CD4-positive, alpha-beta T cell treated with Interleukin-15 for 4 hours (primary cell): ENCODE measurements at regions not wholly inside any gene's neighbourhood (a gene's known extent, or its start where the extent isn't known, plus 50 kb on each side); places are given as distances from the start of the nearest gene placed in this dataset.
"Not testable (repeated sequence)": the region's sequence is repeated elsewhere in the genome, so short reads cannot be mapped to it uniquely, and the experiment has no call there.

Experiments used
- DNase-seq: peaks from one replicate; pipeline ENCODE4 v3.0.0-alpha.2; 2020; ENCODE audit warnings: low spot score

DNA sequence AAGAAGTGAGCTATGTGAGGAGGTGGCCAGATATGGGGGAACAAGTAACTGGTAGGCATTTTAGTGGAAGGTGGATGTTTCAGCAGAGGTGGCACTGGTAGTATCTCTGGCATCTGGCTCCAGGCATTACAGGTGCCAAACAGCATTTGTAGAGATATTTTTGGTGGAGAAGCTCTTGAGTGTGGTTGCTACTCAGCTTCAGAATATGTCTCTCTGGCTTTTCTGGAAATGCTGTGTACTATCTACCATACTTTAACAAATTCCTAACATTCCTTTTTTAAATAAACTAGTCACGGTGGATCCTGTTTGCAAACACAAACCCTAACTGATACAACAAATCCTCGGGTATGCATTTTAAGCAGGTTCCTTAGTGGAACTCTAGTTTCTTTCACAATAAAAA, 128.0 kb downstream of the BARX2 start:
- DNase-seq = no peak

DNA sequence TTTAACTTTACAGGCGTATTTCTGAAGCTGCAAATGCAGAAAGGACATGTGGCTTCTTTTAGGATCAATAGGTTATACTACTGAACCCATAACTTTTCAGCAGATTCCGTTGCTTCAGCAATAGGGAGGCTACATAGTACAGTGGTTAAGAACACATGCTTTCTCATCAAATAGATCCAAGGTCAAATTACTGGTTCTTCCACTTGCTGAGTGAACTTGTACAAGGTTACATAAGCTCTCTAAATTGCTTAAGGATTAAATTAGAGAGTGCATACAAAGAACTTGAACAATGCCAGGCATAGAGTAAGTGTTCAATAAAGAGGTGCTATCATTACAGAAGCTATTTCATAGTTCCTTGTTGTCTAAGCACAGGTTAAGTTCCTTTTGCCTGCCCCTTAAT, 129.6 kb downstream of the BARX2 start:
- DNase-seq = no peak

DNA sequence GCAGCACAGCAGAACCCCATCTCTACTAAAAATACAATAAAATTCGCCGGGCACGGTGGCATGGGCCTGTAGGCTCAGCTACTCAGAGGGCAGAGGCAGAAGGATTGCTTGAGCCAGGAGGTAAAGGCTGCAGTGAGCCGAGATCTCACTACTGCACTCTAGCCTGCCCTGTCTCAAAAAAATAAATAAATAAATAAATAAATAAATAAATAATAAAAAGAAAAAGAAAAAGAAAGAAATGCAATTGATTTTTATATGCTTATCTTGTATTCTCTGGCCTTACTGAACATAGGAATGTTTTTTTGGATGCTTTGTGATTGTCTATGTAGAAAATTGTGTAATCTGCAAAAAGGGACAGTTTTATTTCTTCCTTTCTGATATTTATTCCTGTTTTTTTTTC, 132.5 kb downstream of the BARX2 start:
- DNase-seq = no peak

DNA sequence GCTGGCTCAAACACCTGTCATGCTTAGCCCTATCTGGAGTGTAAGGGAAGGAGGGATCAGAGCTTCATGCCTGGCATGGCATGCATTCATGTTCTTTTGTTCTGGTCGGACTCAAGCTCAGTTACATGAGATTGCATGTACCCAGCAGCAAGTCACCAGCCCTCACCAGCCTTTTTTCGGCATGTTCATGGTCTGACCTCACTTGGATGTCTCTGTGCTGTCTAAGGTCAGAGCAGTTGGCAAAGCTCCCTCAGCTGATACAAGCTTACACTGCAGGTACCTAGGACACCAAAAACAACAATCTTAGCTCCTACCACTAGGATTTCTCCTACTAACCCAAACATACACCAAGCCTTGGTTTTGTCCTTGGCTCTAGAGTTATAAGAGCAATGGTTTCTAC, 152.6 kb downstream of the BARX2 start:
- no peak for DNase-seq

DNA sequence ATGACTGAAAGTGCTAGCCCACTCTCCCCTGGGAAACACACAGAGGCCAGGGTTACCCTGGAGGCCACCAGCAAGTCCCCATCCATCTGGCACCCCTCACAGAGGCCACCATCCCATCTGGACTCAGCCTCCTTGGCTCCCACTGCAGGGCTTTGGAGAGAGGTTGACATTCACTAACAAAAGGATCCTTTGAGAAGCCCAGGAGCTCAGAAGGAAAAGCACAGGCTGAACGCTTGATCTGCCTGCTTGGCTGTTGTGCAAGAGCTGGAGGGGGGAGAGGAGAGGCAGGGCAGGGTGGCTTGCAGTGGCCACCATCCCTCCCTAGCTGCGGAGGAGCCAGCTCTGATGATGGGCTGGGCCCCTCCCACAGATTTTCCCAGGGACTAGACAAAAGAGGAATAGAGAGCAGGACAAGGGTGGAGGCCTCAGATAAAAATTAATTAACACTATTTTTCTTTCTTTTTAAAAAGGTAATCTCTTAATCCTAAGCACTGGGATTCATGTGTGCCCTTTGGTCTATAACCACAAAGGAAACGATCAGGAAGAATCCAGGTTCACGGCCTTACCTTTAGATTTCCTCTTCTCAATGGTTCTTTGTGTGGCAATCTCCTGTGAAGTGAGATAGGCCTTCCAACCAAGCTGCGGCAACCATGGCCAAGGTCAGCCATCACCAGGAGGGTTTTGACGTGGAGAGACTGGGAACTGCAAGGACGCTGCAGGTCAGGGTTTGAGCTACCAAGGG, 154.7 kb downstream of the BARX2 start:
- DNase-seq = no peak

DNA sequence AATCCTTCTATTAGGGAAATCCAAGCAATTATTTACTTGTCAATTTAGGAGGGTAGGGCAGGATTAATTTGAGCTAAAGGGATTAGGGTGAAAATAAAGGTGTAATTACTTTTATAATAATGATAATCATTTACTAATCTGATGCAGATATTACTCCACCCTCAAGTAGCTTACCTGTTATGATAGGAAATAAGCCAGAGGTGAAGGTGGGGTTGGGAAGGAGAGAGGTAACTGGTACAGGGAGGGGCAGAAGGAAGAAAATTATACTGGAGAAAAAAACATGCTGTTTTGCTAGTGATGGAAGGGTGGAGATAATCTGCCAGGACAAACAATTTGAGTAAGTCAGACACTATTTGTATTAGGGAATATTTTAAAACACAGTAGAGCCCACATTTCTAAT, 157.7 kb downstream of the BARX2 start:
- no peak for DNase-seq

DNA sequence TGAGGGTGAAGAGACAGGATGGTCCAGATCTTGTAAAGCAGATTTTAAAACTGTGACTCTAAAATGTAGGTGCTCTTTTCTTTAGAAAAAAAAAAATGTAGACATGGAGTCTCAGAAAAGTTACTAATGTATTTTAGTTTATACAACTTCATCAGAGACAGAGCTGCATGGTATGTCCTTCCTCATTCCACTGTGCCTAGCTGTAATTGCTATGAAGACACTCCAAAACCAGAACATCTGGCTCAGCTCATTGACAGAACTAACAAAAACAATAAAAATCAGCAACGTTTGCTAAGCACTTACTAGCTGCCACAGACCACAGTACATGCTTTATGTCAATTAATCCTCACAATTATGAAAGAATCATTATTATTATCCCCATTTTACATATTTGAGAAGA, 160.7 kb downstream of the BARX2 start:
- DNase-seq = no peak

DNA sequence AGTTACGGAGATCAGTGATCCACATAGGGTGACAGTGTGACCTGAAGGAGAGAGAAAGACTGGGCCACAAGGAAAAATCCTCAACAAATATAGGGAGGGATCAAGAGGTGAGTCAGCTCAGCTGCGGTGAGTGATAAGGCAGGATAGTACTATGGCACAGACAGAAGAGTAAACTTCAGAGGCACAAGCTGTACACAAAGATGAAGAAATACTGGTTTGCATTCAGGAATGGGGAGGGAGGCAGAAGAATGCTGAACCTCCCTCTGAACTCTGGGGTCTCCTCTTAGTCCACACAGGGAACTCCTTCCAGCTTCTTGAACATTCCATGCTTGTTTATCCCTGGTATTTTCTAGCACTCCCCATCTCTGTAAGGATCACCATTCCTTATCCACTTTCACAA, 162.7 kb downstream of the BARX2 start:
- no peak for DNase-seq

DNA sequence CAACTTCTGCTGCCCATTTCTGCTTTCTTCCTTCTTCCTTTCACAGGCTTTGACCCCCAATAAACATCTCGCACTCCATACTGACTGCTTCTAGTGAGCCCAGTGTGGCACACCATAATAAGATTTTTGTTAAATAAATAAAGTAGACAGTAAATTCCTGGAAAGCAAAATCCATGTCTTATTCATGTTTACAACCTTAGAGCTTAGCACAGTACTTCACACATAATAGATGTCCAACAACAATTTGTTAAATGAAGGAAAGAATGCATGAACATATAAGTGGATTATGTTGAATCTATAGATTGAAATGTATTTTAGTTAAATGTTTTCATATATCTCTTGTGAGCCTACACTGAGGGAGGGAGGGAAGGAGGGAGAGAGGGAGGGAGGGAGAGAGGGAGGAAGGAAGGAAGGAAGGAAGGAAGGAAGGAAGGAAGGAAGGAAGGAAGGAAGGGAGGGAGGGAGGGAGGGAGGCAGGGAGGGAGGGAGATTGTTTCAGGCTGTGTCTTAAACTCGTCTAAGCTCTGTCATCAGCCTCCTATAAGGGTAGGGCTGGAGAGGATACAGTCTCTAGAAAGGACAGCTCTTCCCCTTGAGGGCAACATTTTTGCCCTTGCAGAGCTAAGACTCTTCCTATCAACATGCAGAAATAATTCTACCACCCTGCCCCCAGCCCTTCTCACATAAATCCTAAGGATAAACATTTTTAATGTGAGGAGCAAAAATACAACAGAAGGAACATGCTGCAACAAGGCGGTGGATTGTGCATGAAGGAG, 168.1 kb downstream of the BARX2 start:
- DNase-seq = no peak

DNA sequence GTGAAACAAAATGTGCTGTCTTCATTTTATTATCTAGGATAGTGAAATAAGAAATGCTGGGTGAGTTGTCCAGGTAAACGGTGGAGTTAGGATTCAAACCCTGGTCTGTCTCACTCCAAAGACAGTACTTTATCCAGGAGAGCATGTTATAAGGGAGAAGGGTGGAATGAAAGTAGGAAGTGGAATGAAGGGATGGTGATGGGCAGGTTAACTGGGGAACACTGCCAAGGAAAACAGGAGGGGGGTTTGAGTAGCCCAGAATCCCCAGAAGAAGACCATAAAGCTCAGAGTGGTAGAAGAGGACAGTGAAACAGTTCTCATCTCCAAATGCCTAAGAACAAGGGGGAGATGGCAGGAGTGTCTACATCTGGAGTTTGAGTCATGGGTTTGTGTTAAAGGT, 169.0 kb downstream of the BARX2 start:
- DNase-seq = no peak

DNA sequence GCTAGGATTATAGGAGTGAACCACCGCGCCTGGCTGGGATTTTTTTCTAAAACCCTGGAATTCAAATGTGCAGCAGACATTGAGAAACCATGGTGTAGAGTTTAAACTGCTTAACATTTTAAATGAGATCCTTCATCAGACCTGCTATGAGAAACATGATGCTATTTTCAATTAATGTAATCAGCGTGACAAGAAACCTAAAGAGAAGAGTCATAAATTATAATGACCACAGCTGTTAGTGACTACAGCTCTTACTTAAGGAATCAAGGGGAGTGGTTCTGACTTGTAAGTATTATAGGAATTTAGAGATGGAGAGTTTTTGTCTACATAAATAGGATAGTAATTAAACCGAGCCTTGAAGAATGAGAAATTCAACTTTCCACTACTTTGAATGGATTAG, 170.6 kb downstream of the BARX2 start:
- DNase-seq = no peak

DNA sequence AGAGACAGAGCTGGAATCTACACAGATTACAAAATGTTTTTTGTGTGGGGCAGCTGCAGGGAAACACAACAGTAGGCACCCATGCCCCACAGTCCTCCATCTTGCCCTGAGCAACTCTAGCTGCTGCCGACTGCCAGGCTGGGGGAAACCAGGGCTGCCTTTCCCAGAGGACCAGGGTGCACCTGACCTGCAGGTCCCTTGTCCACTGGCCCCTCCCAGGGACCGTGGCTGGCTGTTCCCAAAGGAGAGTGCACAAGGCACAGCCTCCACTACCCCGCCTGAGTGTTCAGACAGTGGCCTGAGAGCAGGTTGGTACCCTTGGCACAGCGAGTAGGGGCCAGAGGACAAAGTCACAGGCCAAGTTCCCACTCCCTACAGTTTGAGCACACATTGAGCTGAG, 181.8 kb downstream of the BARX2 start:
- no peak for DNase-seq

DNA sequence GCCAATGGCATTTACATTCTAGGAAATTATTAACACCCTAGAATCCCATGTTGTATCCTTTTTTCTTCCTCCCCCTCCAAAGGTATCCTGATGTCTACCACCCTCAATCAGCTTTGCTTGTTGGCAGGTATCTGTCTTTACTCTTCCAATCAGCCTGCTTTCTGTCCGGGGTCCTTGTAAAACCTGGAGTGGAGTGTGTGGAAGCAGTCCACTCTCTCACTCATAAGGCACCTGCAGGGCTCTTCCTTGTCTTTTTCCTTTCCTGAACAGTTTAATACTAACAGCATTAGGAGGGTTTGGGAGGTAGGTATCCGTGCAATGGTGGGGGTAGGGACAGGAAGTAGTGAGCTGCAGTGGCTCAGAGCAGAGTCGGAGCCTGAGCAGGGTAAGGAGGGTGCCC, 193.4 kb downstream of the BARX2 start:
- no peak for DNase-seq

DNA sequence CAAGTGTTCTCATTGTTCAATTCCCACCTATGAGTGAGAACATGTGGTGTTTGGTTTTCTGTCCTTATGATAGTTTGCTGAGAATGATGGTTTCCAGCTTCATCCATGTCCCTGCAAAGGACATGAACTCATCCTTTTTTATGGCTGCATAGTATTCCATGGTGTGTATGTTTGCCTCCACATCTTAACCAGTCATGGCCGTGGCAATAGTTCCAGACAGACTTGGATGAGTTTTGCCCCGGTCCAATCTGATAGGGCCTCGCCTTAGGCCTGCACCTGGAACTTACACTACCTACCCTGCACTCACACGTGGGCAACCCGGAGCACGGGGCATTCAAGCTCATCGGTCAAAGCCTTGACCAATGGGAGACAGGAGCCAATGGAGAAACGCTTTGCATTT, 197.0 kb downstream of the BARX2 start:
- DNase-seq = not testable (repeated sequence)

DNA sequence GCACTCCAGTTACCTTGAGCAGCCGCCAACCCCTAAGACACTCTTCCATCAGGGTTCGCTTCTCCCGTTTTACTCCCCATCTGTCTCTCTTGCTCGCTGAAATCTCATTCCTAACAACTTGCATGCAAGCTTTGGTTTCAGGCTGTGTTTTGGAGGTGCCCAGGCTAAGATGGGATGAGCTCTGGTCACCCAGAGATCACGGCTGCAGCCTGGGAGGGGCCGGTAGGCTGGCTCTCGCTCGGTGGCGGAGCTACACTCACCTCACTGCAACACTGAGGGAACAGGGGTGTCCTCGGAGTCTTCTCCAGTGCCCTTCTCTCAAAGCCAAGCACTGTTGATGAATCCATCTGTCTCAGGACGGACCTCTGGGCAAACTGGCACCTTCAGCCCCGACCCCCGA, 197.5 kb downstream of the BARX2 start:
- DNase-seq = no peak

DNA sequence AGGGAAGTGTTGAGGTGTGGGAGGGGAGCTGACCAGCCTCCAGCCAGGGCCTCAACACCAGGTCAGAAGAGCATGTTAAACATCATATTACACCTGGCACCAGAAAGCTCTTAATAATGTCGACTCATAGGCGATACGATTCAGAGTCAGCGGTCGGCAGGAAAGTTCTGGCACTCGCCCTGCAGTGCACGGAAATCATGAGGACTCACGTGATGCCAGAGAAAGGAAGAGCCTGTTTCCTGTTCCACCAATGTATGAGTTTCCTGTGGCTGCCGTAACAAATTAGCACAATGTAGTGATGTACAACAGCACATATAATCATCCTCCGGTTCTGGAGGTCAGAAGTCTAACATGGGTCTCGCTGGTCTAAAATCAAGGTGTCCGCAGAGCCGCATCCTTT, 198.8 kb downstream of the BARX2 start:
- DNase-seq = no peak

DNA sequence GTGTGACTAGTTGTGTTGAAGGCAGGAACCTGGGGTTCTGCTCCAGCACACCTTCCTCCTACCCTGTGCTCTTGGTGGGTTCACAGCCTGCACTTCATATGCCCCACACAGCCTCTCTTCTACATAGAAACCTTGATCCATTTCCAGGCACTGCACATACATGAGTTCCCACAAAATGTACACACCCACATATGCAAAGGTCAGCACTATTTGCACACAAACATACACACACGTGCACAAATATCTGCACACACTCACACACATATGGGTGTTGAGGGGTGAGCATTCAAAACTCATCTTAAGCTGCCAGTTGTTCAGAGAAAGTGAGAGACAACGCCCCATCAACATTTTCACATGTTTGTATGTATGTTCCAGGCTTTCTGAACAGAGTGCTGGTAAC, 201.0 kb downstream of the BARX2 start:
- DNase-seq = no peak

DNA sequence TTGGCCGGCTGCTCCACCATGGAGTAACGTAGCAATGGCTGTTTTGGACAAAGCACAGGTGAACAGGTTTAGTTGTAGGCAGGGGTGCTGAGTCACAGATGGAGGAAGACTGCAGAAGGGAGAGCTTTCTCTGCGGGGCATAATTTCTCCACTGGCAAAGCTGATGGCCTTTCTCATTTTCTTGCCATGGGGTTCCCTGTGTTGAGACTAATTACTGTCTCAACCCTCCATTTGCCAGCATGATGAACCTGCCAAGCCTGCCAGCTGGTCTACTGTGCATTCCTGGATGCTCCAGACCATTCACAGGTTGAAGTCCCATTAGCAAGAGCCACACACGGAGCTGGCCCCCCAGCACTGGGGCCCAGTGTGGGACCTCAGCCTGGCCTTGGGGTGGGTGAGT, 202.4 kb downstream of the BARX2 start:
- no peak for DNase-seq

DNA sequence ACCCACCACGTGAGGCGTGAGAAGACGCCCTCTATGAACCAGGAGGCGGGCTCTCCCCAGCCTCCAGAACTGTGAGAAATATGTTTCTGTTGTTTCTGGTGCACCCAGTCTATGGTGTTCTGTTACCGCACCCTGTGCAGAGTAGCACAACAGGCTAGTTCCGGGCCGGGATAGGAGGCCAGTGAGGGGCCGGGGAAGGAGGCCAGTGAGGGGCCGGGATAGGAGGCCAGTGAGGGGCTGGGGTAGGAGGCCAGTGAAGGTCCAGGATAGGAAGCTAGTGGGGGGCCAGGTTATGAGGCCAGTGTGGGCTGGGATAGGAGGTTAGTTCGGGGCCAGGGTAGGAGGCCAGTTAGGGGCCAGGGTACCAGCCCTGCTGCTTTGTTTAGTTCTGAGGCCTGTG, 204.6 kb downstream of the BARX2 start:
- no peak for DNase-seq

DNA sequence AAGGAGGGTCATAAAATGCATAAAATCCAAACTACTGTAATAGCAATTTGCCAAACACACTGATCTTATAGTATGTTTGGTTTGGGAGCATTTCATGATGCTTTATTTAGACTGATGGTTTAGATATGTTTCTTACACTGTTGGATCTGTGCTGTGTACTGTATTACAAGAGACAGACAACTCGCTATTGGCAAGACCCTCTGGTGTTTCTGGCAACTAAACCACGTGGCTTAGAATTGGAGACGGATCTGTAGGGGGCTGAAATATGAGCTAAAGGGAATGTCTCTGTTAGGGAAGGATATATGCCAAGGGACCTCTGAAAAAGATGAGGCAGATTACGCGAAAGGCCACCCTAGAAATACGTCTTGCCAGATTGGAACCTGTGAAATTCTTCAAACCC, 208.7 kb downstream of the BARX2 start:
- DNase-seq = no peak

DNA sequence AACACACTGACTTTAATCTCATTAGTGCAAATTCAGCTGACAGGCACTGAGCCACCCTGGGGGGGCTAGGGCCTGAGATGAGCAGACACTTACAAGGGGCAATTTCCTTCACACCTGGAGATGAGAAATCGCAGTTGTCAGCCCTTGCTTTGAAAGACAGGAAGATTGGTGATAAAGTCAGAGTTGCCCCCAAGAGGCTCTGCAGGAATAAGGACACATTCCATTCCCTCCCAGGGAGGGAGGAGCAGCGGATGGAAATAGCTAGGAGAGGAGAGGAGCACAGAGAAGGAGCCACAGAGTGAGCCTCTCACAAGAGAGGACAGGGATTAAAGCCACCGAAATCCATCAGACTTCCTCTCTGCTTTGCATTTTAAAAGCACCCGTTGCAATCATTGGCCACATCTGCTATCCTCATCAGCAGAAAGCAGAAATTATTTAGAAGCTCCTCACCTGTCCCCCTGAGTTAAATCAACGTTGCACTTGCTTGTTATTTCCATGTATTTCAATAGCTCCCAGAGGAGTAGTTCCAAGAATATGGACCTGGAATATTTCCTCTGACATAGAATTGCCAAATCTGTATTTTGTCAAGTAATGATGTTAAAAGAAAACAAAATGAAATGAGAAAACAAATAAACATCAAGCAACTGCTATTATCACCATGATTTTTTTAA, 213.7 kb downstream of the BARX2 start:
- DNase-seq = no peak

DNA sequence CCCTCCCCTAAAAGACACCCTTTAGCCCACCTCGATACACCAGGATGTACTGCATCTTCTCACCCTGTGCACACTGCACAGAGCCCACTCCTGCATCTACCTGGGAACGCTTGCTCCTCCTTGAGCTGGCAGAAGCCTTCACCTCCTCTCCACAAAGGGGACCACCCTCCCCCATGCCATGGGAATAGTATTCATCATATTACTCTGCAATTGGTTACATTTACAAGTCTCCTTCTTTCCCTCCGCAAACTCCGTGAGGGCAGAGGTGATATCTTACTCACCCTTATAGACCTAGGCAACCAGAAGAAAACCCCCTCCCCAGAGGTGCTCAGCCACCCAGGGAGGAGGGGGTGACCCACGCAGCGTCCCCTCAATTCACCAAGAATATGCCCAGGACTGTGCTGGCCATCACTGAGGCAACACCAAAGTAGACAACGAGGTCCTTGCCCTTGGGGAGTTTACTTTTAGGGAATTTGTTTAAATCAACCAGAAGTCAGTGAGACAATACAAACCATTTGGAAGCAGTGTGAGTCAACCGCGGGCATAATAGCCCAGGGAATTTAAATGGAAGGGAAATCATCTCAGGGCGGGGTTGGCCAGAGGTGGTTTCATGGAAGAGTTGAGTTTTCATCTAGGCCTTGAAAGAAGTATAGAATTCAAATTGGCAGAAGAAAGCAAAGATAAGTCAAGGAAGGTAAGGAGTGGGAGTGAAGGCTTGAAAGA, 214.5 kb downstream of the BARX2 start:
- no peak for DNase-seq
